Transverse colon (tissue), 4 donors: ENCODE measurements at regions not wholly inside any gene's neighbourhood (a gene's known extent, or its start where the extent isn't known, plus 50 kb on each side); places are given as distances from the start of the nearest gene placed in this dataset.

Source experiments
- DNase-seq: peaks from one replicate; pipeline ENCODE4 v3.0.0-alpha.2; 2019
- H3K27ac ChIP-seq, 4 donors: fragments of 200-600 bp; sonication (generic); 2 replicates each; pipeline ENCODE4 v1.5.1; 2016 to 2018; ENCODE audit warnings: inconsistent platforms in 4 of 4
- H3K27me3 ChIP-seq: fragments of 200-600 bp; sonication (generic); 2 replicates; pipeline ENCODE4 v1.5.1; 2017; ENCODE audit warnings: inconsistent platforms
- H3K36me3 ChIP-seq, 4 donors: fragments of 200-600 bp; sonication (generic); 2 replicates each; pipeline ENCODE4 v1.5.1; 2017 to 2019; ENCODE audit warnings: inconsistent platforms in 4 of 4
- H3K4me1 ChIP-seq, 4 donors: fragments of 200-600 bp; sonication (generic); 2 replicates each; pipeline ENCODE4 v1.5.1; 2017 to 2020; ENCODE audit warnings: inconsistent platforms in 4 of 4
- H3K4me3 ChIP-seq, 4 donors: fragments of 200-600 bp; sonication (generic); 1 replicate in 1 of 4; 2 replicates in 3 of 4; pipeline versions ENCODE4 v1.5.1 to v1.6.1; 2017 to 2019; ENCODE audit warnings: inconsistent platforms in 4 of 4
- H3K9me3 ChIP-seq, 2 donors: fragments of 200-600 bp; sonication (generic); 2 replicates each; pipeline ENCODE4 v1.5.1; 2017 to 2019; ENCODE audit warnings: inconsistent platforms in 2 of 2
- EP300 ChIP-seq: sonication (generic); formaldehyde crosslinking; IDR thresholded peaks from one replicate; pipeline ENCODE4 v1.6.1; 2017; ENCODE audit warnings: antibody characterized with exemption, low read depth
- POLR2A ChIP-seq: fragments of 450-650 bp; IDR thresholded peaks from one replicate; pipeline ENCODE4 v1.6.1; 2016; ENCODE audit warnings: antibody characterized with exemption, mild to moderate bottlenecking, moderate library complexity
- POLR2AphosphoS5 ChIP-seq, 3 donors: sonication (generic); formaldehyde crosslinking; IDR thresholded peaks; one replicate each; pipeline ENCODE4 v1.6.1; 2016; ENCODE audit warnings: antibody characterized with exemption in 3 of 3
- WGBS, 2 donors: methylation state at CpG; one replicate each; pipeline ENCODE4 v1.1.5; 2018; ENCODE audit warnings: low coverage in 1 of 2; 5-methylcytosine and 5-hydroxymethylcytosine counted together
- in situ Hi-C, 4 donors: fragments of 200-750 bp; cut with MboI; loops; one replicate each; pipeline versions ENCODE4 v1.15.0 to v1.15.1; 2017; ENCODE audit warnings: low sequenced_read_pairs in 3 of 4, low pct_ligation_motif_present in 1 of 4, low pct_unique_long_range_greater_than_20kb in 1 of 4
- intact Hi-C: fragments of 100-400 bp; cut with DNase I; formaldehyde crosslinking; loops from one replicate; pipeline ENCODE4 v1.15.1; 2023; ENCODE audit warnings: low total_unique reads
- TF ChIP-seq, protein P1 (sequence below), 5 experiments: fragments of 200-600 bp in 3 of 5; fragments of 450-650 bp in 2 of 5; sonication (generic) in 3 of 5; IDR thresholded peaks; 1 replicate in 2 of 5; 2 replicates in 3 of 5; pipeline ENCODE4 v1.5.1; 2016 to 2017; ENCODE audit warnings: antibody characterized with exemption in 5 of 5, inconsistent platforms in 3 of 5, mild to moderate bottlenecking in 2 of 5, moderate library complexity in 1 of 5

DNA sequence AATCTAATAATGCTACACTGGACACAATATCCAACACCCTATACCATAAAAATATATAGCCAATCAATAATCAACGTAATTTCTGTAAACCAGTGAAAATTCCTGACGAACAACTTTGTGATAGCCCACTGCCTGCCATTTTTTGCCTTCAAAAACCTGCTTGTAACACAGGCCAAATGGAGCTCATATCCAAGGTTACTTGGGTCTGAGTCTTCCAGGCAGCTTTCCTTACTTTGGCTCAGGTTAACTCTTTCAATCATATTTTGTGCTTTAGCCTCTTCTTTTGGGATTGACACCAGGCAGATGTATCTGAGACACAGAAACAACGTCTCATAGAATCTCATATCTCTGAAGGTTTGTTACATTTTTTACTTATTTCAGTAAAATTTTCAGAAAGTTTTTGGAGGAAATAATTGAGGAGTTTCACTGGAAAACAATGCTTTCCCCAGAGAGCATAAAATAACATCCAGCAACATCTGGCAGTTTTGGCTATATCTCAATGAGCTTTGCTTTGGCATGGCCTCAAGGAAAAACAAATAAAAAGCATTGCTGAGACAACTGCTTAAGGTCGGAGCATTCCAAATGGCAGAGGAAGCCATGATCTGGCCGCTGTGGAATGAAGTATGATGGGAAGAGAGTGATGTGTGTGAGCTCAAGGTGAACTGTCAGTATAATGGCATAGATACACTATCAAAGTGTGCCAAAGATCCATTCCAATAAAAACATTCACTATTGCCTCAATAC lies 162.9 kb upstream of the SPIN4 start:
- WGBS, 2 donors: 14 to 56% methylated on average over 1 to 5 of the region's 5 CpGs
- DNase-seq: no peak
- no peak overlapping the region for H3K27ac ChIP-seq

DNA sequence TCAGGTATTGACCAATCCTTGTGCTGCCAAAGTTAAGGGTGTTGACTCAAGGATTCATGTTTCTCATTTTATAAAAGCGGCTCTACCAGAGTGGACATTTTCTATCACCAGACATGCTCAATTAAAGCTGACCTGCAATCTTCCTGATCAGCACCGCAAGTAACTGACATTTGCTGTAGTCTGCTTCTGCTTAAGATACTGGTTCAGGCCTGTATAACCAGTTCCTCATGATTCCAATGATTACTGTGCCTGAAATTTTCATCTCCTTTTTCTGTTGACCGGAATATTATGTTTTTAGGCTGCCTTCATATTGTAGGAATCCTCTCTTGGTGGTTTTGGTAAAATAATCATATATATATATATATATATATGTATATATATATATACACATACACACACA lies 160.2 kb upstream of the SPIN4 start:
- 86 to 100% methylated on average over 1 to 3 of the region's 3 CpGs for WGBS, 2 donors
- intact Hi-C loops: no loop called here

More for the DNA sequence above, 162.9 kb upstream of the SPIN4 start:
- in situ Hi-C loops (no loop called here), intact Hi-C loops (no loop called here)
- Histone ChIP-seq H3K36me3 (no peaks in the 10 kb centered on the region), H3K27me3 (no peaks in the 10 kb centered on the region), H3K4me3 (no peak overlapping the region), H3K4me1 (peaks cover 0 to 4% (median 0%) of the 10 kb centered on the region in 4 donors), H3K9me3 (no peaks in the 10 kb centered on the region)
- TF ChIP-seq, protein P1, sequence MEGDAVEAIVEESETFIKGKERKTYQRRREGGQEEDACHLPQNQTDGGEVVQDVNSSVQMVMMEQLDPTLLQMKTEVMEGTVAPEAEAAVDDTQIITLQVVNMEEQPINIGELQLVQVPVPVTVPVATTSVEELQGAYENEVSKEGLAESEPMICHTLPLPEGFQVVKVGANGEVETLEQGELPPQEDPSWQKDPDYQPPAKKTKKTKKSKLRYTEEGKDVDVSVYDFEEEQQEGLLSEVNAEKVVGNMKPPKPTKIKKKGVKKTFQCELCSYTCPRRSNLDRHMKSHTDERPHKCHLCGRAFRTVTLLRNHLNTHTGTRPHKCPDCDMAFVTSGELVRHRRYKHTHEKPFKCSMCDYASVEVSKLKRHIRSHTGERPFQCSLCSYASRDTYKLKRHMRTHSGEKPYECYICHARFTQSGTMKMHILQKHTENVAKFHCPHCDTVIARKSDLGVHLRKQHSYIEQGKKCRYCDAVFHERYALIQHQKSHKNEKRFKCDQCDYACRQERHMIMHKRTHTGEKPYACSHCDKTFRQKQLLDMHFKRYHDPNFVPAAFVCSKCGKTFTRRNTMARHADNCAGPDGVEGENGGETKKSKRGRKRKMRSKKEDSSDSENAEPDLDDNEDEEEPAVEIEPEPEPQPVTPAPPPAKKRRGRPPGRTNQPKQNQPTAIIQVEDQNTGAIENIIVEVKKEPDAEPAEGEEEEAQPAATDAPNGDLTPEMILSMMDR (IDR thresholded peaks at IDR 0.05): no peak
- TF ChIP-seq POLR2AphosphoS5 (IDR thresholded peaks at IDR 0.05) (no peak), EP300 (no peak), POLR2A (no peak)

DNA sequence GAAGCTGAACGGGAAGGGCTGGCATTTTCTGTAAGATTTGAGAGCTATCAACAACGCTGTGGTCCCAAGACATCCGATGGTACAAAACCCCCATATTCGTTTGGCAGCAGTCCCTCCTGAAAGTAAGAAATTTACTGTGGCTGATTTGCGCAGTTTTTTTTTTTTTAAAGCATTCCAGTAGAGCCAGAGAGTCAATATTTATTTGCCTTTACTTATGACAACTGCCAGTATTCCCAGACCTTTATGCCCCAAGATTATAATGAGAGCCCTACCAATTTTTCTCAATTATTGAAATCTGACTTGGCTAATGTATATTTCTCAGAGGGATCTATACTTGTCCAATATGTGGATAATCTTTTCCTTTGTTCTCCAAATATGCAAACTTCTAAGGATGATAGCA lies 157.5 kb upstream of the SPIN4 start:
- H3K4me1 ChIP-seq: no peaks in the 10 kb centered on the region
- in situ Hi-C loops (no loop called here), intact Hi-C loops (no loop called here)
- DNase-seq: no peak
- 85 to 94% methylated on average over 5 of the region's 5 CpGs for WGBS, 2 donors
- H3K27me3 ChIP-seq: no peaks in the 10 kb centered on the region
- no peak overlapping the region for H3K27ac ChIP-seq
- H3K9me3 ChIP-seq: no peaks in the 10 kb centered on the region
- no peak overlapping the region for H3K4me3 ChIP-seq
- TF ChIP-seq, protein P1 (IDR thresholded peaks at IDR 0.05): no peak
- TF ChIP-seq POLR2A (no peak), POLR2AphosphoS5 (IDR thresholded peaks at IDR 0.05) (no peak), EP300 (no peak)
- no peaks in the 10 kb centered on the region for H3K36me3 ChIP-seq

More for the DNA sequence above, 160.2 kb upstream of the SPIN4 start:
- Histone ChIP-seq H3K27ac (no peak overlapping the region), H3K27me3 (no peaks in the 10 kb centered on the region), H3K4me1 (peaks cover 0 to 4% (median 0%) of the 10 kb centered on the region in 4 donors), H3K4me3 (no peak overlapping the region), H3K36me3 (no peaks in the 10 kb centered on the region), H3K9me3 (no peaks in the 10 kb centered on the region)
- DNase-seq: no peak
- in situ Hi-C loops: no loop called here
- no peak for TF ChIP-seq POLR2A

DNA sequence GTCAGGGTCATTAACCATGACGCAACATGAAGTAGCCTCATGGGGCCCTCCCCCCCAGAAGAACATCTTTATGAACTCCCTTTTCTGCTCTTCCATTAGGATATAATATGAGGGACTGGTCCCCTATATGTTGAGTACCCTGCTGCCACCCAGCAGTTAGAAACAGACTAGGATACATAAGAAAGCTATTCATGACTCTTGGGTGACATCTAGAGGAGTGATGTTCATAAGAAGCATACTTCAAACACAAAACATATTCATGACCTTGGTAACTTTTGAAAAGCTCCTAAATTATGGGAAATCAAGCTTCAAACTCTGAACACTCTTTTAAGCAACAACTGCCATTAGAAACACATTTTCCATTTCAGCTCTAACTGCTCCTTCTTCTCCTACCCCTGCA lies 155.2 kb upstream of the SPIN4 start:
- Histone ChIP-seq H3K4me1 (no peaks in the 10 kb centered on the region), H3K36me3 (no peaks in the 10 kb centered on the region), H3K4me3 (no peak overlapping the region), H3K9me3 (no peaks in the 10 kb centered on the region), H3K27ac (no peak overlapping the region), H3K27me3 (no peaks in the 10 kb centered on the region)
- WGBS, 2 donors: 58% methylated on average over 1 of the region's 1 CpG; no CpG with 5 or more reads in 1 of the 2 donors
- no peak for DNase-seq
- in situ Hi-C loops: no loop called here
- intact Hi-C loops: no loop called here
- no peak for TF ChIP-seq POLR2AphosphoS5 (IDR thresholded peaks at IDR 0.05)
- TF ChIP-seq, protein P1 (IDR thresholded peaks at IDR 0.05): peak in 3 of 5 experiments; percentile 10 to 19 (median 12)

DNA sequence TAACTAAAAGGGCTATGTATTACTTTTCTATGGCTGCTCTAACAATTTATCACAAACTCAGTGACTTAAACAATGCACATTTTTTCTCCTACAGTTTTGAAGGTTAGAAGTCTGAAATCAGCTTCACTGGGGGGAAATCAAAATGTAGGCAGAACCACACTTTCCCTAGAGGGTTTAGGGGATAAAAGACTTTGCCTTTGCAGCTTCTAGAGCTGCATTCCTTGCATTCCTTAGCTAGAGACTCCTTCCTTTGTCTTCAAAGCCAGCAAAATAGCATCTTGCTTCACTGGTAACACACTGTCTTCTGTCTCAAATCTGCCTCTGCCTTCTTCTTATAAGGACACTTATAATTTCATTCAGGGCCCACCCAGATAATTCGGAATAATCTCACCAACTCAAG lies 152.4 kb upstream of the SPIN4 start:
- H3K9me3 ChIP-seq: no peaks in the 10 kb centered on the region
- intact Hi-C loops (no loop called here), in situ Hi-C loops (no loop called here)
- no peaks in the 10 kb centered on the region for H3K27me3 ChIP-seq
- DNase-seq: no peak
- 46 to 80% methylated on average over 1 of the region's 1 CpG for WGBS, 2 donors
- H3K27ac ChIP-seq: no peak overlapping the region
- H3K36me3 ChIP-seq: no peaks in the 10 kb centered on the region
- no peak overlapping the region for H3K4me3 ChIP-seq
- TF ChIP-seq POLR2AphosphoS5 (IDR thresholded peaks at IDR 0.05) (no peak), POLR2A (no peak), EP300 (no peak)
- TF ChIP-seq, protein P1 (IDR thresholded peaks at IDR 0.05): no peak
- H3K4me1 ChIP-seq: no peaks in the 10 kb centered on the region
